ENCODE measurements at regions not wholly inside any gene's neighbourhood (a gene's known extent, or its start where the extent isn't known, plus 50 kb on each side); places are given as distances from the start of the nearest gene placed in this dataset.

GRCh38 chr2:118255301-118255700, 167.0 kb downstream of the INSIG2 start:
- no peak overlapping the region for H3K9ac ChIP-seq (ENCODE audit: low read length)
- Mint-ChIP-seq H3K4me3 (ENCODE audit: unreplicated experiment) (no peak overlapping the region), H3K27ac (ENCODE audit: unreplicated experiment) (no peak overlapping the region), H3K36me3 (ENCODE audit: low read depth, unreplicated experiment) (no peaks in the 10 kb centered on the region), H3K27me3 (ENCODE audit: low read depth, unreplicated experiment) (peaks cover 13% of the 10 kb centered on the region), H3K4me1 (ENCODE audit: low read depth, unreplicated experiment) (peaks cover 9% of the 10 kb centered on the region), H3K9me3 (ENCODE audit: unreplicated experiment) (no peaks in the 10 kb centered on the region)
- no peak overlapping the region for H3K4me2 ChIP-seq (ENCODE audit: low read length)
- no peak overlapping the region for H3K27ac ChIP-seq (ENCODE audit: low read depth, low read length)
- FAIRE-seq (no peak), DNase-seq (ENCODE audit: low read depth) (no peak)
- H4K20me1 ChIP-seq (ENCODE audit: insufficient read depth, low read length) = no peaks in the 10 kb centered on the region
- no peak overlapping the region for H2AFZ ChIP-seq (ENCODE audit: low read depth, low read length)
- H3K79me2 ChIP-seq (ENCODE audit: insufficient read depth, low read length) = no peaks in the 10 kb centered on the region
- H3K4me1 ChIP-seq (ENCODE audit: insufficient read depth, low read length) = peaks cover 6% of the 10 kb centered on the region
- TF ChIP-seq EZH2 (IDR thresholded peaks at IDR 0.05; ENCODE audit: insufficient read depth, low read length) = no peak
- TF ChIP-seq, protein P1, sequence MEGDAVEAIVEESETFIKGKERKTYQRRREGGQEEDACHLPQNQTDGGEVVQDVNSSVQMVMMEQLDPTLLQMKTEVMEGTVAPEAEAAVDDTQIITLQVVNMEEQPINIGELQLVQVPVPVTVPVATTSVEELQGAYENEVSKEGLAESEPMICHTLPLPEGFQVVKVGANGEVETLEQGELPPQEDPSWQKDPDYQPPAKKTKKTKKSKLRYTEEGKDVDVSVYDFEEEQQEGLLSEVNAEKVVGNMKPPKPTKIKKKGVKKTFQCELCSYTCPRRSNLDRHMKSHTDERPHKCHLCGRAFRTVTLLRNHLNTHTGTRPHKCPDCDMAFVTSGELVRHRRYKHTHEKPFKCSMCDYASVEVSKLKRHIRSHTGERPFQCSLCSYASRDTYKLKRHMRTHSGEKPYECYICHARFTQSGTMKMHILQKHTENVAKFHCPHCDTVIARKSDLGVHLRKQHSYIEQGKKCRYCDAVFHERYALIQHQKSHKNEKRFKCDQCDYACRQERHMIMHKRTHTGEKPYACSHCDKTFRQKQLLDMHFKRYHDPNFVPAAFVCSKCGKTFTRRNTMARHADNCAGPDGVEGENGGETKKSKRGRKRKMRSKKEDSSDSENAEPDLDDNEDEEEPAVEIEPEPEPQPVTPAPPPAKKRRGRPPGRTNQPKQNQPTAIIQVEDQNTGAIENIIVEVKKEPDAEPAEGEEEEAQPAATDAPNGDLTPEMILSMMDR (IDR thresholded peaks at IDR 0.05; ENCODE audit: insufficient read depth, low read depth, low read length) = no peak
- no peaks in the 10 kb centered on the region for H3K36me3 ChIP-seq (ENCODE audit: insufficient read depth, low read length)
- H3K9me3 ChIP-seq (ENCODE audit: insufficient read depth, low read depth, low read length) = no peaks in the 10 kb centered on the region
- no peak overlapping the region for H3K4me3 ChIP-seq (ENCODE audit: insufficient read depth, low read depth, low read length)
- H3K27me3 ChIP-seq (ENCODE audit: insufficient read depth, low read length) = no peaks in the 10 kb centered on the region

DNA sequence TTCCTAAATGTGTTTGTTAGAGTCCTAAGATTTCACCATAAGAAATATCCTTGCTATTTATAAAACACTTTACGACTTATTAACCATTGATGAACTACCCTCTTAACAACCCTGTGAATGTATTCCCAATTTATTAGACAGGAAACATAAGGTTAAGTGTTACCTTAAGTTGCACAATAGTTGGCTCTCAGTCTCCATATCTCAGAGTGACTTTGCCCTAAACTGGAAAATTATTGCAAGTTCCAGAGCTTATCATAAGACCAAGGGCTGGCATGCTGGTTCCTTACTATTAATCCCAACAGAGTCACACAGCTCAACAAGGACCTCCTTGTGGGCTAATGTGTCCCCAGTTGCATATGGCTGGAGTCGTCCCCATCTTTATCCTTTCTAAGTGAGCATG, 165.8 kb downstream of the INSIG2 start:
- Mint-ChIP-seq H3K27me3 (ENCODE audit: low read depth, unreplicated experiment) (peaks cover 13% of the 10 kb centered on the region), H3K4me1 (ENCODE audit: low read depth, unreplicated experiment) (peaks cover 17% of the 10 kb centered on the region), H3K27ac (ENCODE audit: unreplicated experiment) (no peak overlapping the region), H3K9me3 (ENCODE audit: unreplicated experiment) (no peaks in the 10 kb centered on the region), H3K4me3 (ENCODE audit: unreplicated experiment) (no peak overlapping the region), H3K36me3 (ENCODE audit: low read depth, unreplicated experiment) (no peaks in the 10 kb centered on the region)
- no peaks in the 10 kb centered on the region for H3K79me2 ChIP-seq (ENCODE audit: insufficient read depth, low read length)
- no peak overlapping the region for H2AFZ ChIP-seq (ENCODE audit: low read depth, low read length)
- H3K36me3 ChIP-seq (ENCODE audit: insufficient read depth, low read length) = no peaks in the 10 kb centered on the region
- H4K20me1 ChIP-seq (ENCODE audit: insufficient read depth, low read length) = no peaks in the 10 kb centered on the region
- no peak for TF ChIP-seq EZH2 (IDR thresholded peaks at IDR 0.05; ENCODE audit: insufficient read depth, low read length)
- TF ChIP-seq, protein P1 (IDR thresholded peaks at IDR 0.05; ENCODE audit: insufficient read depth, low read depth, low read length) = no peak
- no peak overlapping the region for H3K4me2 ChIP-seq (ENCODE audit: low read length)
- H3K27ac ChIP-seq (ENCODE audit: low read depth, low read length) = no peak overlapping the region
- H3K9ac ChIP-seq (ENCODE audit: low read length) = no peak overlapping the region
- no peak overlapping the region for H3K4me3 ChIP-seq (ENCODE audit: insufficient read depth, low read depth, low read length)
- H3K4me1 ChIP-seq (ENCODE audit: insufficient read depth, low read length) = peaks cover 17% of the 10 kb centered on the region
- FAIRE-seq (no peak), DNase-seq (ENCODE audit: low read depth) (no peak)
- no peaks in the 10 kb centered on the region for H3K9me3 ChIP-seq (ENCODE audit: insufficient read depth, low read depth, low read length)
- H3K27me3 ChIP-seq (ENCODE audit: insufficient read depth, low read length) = no peaks in the 10 kb centered on the region

GRCh38 chr2:118251427-118251826, 163.2 kb downstream of the INSIG2 start:
- Histone ChIP-seq H3K9ac (ENCODE audit: low read length) (no peak overlapping the region), H3K36me3 (ENCODE audit: insufficient read depth, low read length) (no peaks in the 10 kb centered on the region), H3K79me2 (ENCODE audit: insufficient read depth, low read length) (no peaks in the 10 kb centered on the region), H3K4me3 (ENCODE audit: insufficient read depth, low read depth, low read length) (no peak overlapping the region), H3K4me2 (ENCODE audit: low read length) (no peak overlapping the region), H3K27ac (ENCODE audit: low read depth, low read length) (no peak overlapping the region), H4K20me1 (ENCODE audit: insufficient read depth, low read length) (no peaks in the 10 kb centered on the region), H3K27me3 (ENCODE audit: insufficient read depth, low read length) (no peaks in the 10 kb centered on the region), H3K9me3 (ENCODE audit: insufficient read depth, low read depth, low read length) (no peaks in the 10 kb centered on the region), H2AFZ (ENCODE audit: low read depth, low read length) (no peak overlapping the region), H3K4me1 (ENCODE audit: insufficient read depth, low read length) (peaks cover 17% of the 10 kb centered on the region)
- FAIRE-seq (peak; percentile 39), DNase-seq (ENCODE audit: low read depth) (peak; percentile 14)
- H3K4me3 Mint-ChIP-seq (ENCODE audit: unreplicated experiment) = no peak overlapping the region
- peaks cover 17% of the 10 kb centered on the region for H3K4me1 Mint-ChIP-seq (ENCODE audit: low read depth, unreplicated experiment)
- no peaks in the 10 kb centered on the region for H3K9me3 Mint-ChIP-seq (ENCODE audit: unreplicated experiment)
- H3K27me3 Mint-ChIP-seq (ENCODE audit: low read depth, unreplicated experiment) = peaks cover 15% of the 10 kb centered on the region
- TF ChIP-seq, protein P1 (IDR thresholded peaks at IDR 0.05; ENCODE audit: insufficient read depth, low read depth, low read length) = no peak
- TF ChIP-seq EZH2 (IDR thresholded peaks at IDR 0.05; ENCODE audit: insufficient read depth, low read length) = no peak
- H3K27ac Mint-ChIP-seq (ENCODE audit: unreplicated experiment) = peak overlapping the region; percentile 8
- H3K36me3 Mint-ChIP-seq (ENCODE audit: low read depth, unreplicated experiment) = peaks cover 3% of the 10 kb centered on the region
